T47D (cell line): ENCODE measurements at regions not wholly inside any gene's neighbourhood (a gene's known extent, or its start where the extent isn't known, plus 50 kb on each side); places are given as distances from the start of the nearest gene placed in this dataset.

ENCODE experiments used
- DNase-seq, 2 experiments: peaks; one replicate each; pipeline versions ENCODE4 v3.0.0 to v3.0.0-alpha.2; 2011 to 2012; ENCODE audit warnings: low read depth in 1 of 2, low spot score in 1 of 2
- JUND ChIP-seq: IDR thresholded peaks from 2 replicates; pipeline ENCODE4 v1.6.1; 2012; ENCODE audit warnings: low read depth
- in situ Hi-C: cut with HindIII; loops from 2 replicates; pipeline ENCODE4 v1.10.0; 2016; ENCODE audit warnings: low sequenced_read_pairs, low pct_unique_long_range_greater_than_20kb

DNA sequence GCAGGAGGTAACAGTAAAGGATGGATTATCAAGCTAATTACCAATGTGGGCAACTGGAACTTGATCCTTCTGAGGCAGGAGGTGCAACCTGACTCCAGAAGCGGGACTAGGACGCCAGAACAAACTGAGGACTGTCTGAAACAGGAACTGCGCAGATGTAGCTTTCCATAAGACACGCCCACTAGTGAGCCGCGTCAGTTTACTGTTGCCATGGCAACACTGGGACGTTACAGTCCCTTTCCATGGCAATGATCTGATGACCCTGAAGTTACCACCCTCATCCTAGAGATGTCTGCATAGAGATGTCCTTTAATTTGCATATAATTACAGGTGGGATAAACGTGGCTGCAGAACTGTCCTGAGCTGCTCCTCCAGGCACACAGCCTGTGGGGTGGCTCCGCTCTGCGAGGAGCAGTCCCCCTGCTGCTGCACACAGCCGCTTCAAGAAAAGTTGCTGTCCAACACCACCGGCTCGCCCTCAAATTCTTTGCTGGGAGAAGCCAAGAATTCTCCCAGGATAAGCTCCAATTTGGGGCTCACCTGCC, 816.6 kb downstream of the UQCRFS1 start:
- DNase-seq = peak in 1 of 2 experiments; percentile 9
- in situ Hi-C loops = no loop called here
- TF ChIP-seq JUND = no peak

DNA sequence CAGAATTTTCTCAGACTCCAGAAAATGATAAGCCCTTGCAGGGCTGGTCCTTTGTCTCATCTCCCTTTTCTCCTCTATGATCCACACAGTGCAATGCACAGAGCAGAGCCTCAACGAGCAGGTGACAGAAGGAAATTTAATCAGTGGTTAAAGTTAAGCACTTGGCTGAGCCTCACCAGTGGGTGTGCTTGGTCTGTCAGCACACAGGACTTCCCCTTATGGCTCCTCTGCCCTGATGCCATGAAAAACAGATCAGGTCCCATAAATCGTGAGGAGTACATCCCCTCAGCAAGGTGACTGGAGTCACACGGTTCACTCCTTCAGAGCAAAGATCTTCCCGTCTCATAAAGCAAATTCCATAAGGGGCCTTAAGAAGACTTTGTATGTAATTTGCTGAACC, 818.2 kb downstream of the UQCRFS1 start:
- DNase-seq = no peak
- TF ChIP-seq JUND = no peak
- in situ Hi-C loops = no loop called here

GRCh38 chr19:28393574-28394336, 819.2 kb downstream of the UQCRFS1 start:
- no peak for DNase-seq
- no peak for TF ChIP-seq JUND
- in situ Hi-C loops = no loop called here

DNA sequence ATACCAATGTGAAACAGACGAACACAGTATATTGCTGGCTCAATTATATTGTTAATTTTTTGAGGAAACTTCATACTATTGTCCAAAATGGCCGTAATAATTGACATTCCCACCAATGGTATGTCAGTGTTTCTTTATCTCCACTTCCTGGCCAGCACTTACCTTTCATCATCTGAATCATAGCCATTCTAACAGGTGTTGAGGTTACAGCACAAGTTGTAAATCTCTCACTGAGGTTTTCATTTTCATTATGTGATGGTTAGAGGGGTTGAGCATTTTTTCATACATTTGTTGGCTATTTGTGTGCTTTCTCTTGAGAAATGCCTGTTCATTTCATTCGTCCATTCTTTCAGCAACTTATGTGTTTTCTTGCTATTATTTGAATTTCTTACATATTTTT, 824.0 kb downstream of the UQCRFS1 start:
- no peak for TF ChIP-seq JUND
- in situ Hi-C loops = no loop called here
- DNase-seq = no peak

- no peak for TF ChIP-seq JUND
- in situ Hi-C loops = no loop called here
- DNase-seq = no peak
These were observed 825.4 kb downstream of the UQCRFS1 start for GRCh38 chr19:28387507-28387906.

DNA sequence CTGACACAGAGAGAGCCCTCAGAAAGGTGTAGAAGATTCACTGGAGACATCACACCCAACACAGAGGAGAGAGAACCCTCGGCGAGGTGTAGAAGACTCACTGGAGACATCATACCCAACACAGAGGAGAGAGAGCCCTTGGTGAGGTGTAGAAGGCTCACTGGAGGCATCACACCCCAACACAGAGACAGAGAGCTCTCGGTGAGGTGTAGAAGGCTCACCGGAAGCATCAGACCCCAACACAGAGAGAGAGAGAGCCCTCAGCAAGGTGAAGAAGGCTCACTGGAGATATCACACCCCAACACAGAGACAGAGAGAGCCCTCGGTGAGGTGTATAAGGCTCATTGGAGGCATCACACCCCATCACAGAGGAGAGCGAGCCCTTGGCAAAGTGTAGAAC, 826.5 kb downstream of the UQCRFS1 start:
- no peak for TF ChIP-seq JUND
- DNase-seq = no peak
- in situ Hi-C loops = no loop called here

DNA sequence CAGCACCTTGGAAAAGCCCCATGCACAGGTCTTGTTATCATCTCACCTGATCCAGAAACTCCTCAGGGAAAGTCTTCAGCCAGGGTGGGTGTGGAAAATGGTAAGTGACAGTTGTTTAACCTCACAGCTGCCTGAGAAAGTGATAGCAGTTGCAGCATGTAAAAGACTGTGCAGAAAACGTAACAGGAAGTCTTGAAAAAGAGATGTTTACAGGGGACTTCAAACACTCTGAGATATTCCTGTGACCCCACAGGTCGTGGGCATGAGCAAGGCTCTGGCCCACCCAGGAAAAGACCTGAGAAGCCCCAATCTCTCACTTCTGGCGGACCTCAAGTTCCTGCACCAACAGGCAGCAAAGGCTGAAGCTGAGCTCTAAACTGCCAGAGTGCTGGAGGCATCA, 826.9 kb downstream of the UQCRFS1 start:
- in situ Hi-C loops = no loop called here
- DNase-seq = no peak
- no peak for TF ChIP-seq JUND

DNA sequence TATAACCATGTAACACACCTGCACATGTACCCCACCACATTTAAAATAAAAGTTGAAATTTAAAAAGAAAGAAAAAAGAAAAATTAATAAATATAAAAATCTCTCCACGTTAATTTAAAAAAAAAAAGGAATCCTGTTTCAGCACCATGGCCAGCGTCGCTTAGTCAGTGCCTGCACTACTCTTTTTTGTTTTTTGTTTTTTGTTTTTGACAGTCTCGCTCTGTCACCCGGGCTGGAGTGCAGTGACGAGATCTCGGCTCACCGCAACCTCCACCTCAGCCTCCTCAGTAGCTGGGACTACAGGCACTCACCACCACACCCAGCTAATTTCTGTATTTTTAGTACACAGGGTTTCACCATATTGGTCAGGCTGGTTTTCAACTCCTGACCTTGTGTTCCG, 835.9 kb downstream of the UQCRFS1 start:
- no peak for TF ChIP-seq JUND
- peak in 1 of 2 experiments; percentile 24 for DNase-seq
- in situ Hi-C loops = no loop called here

DNA sequence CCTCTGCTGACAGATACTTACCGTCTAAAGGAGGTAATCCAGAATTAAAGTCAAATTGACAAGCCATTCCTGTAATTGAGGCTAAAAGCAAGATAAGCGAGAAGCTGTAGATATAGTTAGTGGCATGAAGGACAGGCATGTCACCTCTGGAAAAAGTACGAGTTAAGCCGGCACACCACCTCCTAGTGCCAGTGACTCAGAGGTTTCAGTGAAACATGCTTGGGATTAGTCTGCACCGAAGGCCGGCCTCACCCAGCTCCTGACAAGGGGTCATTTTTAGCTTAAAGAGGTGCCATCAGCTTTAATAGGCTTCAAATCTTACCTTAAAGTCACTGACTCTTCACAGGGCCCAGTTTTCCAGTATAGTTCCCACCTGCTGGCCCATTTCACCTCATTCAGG, 838.0 kb downstream of the UQCRFS1 start:
- in situ Hi-C loops = no loop called here
- no peak for DNase-seq
- no peak for TF ChIP-seq JUND

GRCh38 chr19:28372576-28373247, 840.2 kb downstream of the UQCRFS1 start:
- no peak for DNase-seq
- in situ Hi-C loops = no loop called here
- no peak for TF ChIP-seq JUND

- in situ Hi-C loops = no loop called here
- TF ChIP-seq JUND = no peak
- DNase-seq = no peak
These were observed 845.8 kb downstream of the UQCRFS1 start for GRCh38 chr19:28367146-28367545.

DNA sequence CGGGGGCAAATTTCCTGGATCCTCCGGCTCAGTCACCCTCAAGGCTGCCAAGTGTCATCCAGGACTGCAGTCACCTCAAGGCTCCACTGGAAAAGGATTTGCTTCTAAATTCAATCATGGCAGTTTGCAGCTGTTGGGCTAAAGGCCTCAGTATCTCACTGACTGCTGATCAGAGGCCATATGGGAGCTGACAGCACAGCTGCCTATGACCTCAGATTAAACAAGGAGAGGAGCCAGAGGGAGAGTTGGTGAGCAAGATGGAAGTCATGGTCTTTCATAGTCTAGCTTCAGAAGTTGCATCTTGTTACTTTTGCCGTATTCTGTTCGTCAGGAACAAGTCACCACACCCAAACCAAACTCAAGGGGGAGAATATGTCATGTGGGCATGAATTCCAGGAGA, 849.7 kb downstream of the UQCRFS1 start:
- in situ Hi-C loops = no loop called here
- no peak for TF ChIP-seq JUND
- DNase-seq = no peak
